HepG2 (cell line): ENCODE measurements at regions not wholly inside any gene's neighbourhood (a gene's known extent, or its start where the extent isn't known, plus 50 kb on each side); places are given as distances from the start of the nearest gene placed in this dataset.

Experiments
- ATAC-seq: fragments of 200-7000 bp; cut with Tn5 transposase; 3 replicates; pipeline ENCODE4 v1.9.1; 2020; ENCODE audit warnings: mild to moderate bottlenecking, moderate library complexity
- BruUV-seq: library from RNA; stranded (reverse); fragments of 400-500 nt; replicated peaks from 2 replicates; lab custom pipeline; 2021; lab: Mats Ljungman, UMichigan
- CTCF ChIA-PET: fragments of 300-600 bp; formaldehyde crosslinking; extraction: SDS; loops from one replicate; lab custom pipeline; 2021; ENCODE audit warnings: low total read pairs, inconsistent platforms, low intra/inter-chr PET ratio; lab: Yijun Ruan, JAX
- POLR2A ChIA-PET: fragments of 350-600 bp; sonication (Branson Sonifier 250); formaldehyde crosslinking; loops from one replicate; lab custom pipeline; 2020; ENCODE audit warnings: antibody characterized with exemption, inconsistent platforms; lab: Yijun Ruan, JAX
- DNase-seq: peaks from one replicate; pipeline ENCODE4 v3.0.0-alpha.2; 2015; ENCODE audit warnings: low spot score
- FAIRE-seq: peaks from 3 replicates; lab custom pipeline; 2011; peaks lifted over from hg19 to GRCh38; lab: Jason Lieb, UNC
- H2AFZ ChIP-seq: one replicate; pipeline ENCODE4 v1.6.1; 2011; ENCODE audit warnings: low read length, inconsistent platforms
- H3K27ac ChIP-seq: fragments of 300-600 bp; 3 replicates; pipeline ENCODE4 v1.8.0; 2011; ENCODE audit warnings: mixed run types, mild to moderate bottlenecking, mixed read lengths, low read length, inconsistent platforms; ENCODE audit not compliant: insufficient read depth; ENCODE audit errors: extremely low read length
- H3K27me3 ChIP-seq, 2 experiments: fragments of 200-600 bp in 1 of 2; 2 replicates in 1 of 2; 3 replicates in 1 of 2; pipeline versions ENCODE4 v1.6.0 to v1.8.0; 2011; ENCODE audit warnings: low read length in 2 of 2, mild to moderate bottlenecking in 2 of 2, moderate library complexity in 2 of 2, inconsistent platforms in 1 of 2; ENCODE audit not compliant: insufficient read depth in 2 of 2, control insufficient read depth in 1 of 2
- H3K36me3 ChIP-seq, 2 experiments: fragments of 200-600 bp in 1 of 2; replicated peaks in 1 of 2; 2 replicates in 1 of 2; 3 replicates in 1 of 2; pipeline versions ENCODE4 v1.5.1 to v1.8.0; 2011; ENCODE audit warnings: low read length in 2 of 2, inconsistent platforms in 1 of 2; ENCODE audit not compliant: insufficient read depth in 2 of 2, control insufficient read depth in 1 of 2
- H3K4me1 ChIP-seq: 2 replicates; pipeline ENCODE4 v1.5.1; 2012; ENCODE audit warnings: low read length, inconsistent platforms; ENCODE audit not compliant: insufficient read depth
- H3K4me2 ChIP-seq: 2 replicates; pipeline ENCODE4 v1.6.0; 2011; ENCODE audit warnings: low read depth, low read length, inconsistent platforms
- H3K4me3 ChIP-seq, 3 experiments: fragments of 200-600 bp in 1 of 3; sonication (generic), shearing (Covaris generic) in 1 of 3; replicated peaks in 1 of 3; 2 replicates each; pipeline ENCODE4 v1.5.1; 2011 to 2016; ENCODE audit warnings: low read length in 3 of 3, inconsistent platforms in 2 of 3, low read depth in 2 of 3, mild to moderate bottlenecking in 2 of 3, control low read depth in 1 of 3, mixed read lengths in 1 of 3; ENCODE audit not compliant: insufficient read depth in 1 of 3
- H3K79me2 ChIP-seq: one replicate; pipeline ENCODE4 v1.6.1; 2011; ENCODE audit warnings: low read length, inconsistent platforms; ENCODE audit not compliant: insufficient read depth
- H3K9ac ChIP-seq: 2 replicates; pipeline ENCODE4 v1.6.0; 2011; ENCODE audit warnings: mild to moderate bottlenecking, low read depth, low read length, inconsistent platforms; ENCODE audit not compliant: insufficient read depth
- H3K9me3 ChIP-seq: 2 replicates; pipeline ENCODE4 v1.5.1; 2012; ENCODE audit warnings: mild to moderate bottlenecking, low read length
- H4K20me1 ChIP-seq: 2 replicates; pipeline ENCODE4 v1.6.0; 2011; ENCODE audit warnings: inconsistent platforms, mild to moderate bottlenecking, low read length, moderate library complexity; ENCODE audit not compliant: insufficient read depth
- MAFF ChIP-seq: IDR thresholded peaks from 2 replicates; pipeline ENCODE4 v1.6.1; 2011; ENCODE audit warnings: low read depth, low read length, improper control_type of control experiment
- MAFK ChIP-seq, 2 experiments: IDR thresholded peaks in 1 of 2; conservative IDR thresholded peaks in 1 of 2; 2 replicates each; pipeline ENCODE4 v1.6.1; 2011; ENCODE audit warnings: improper control_type of control experiment in 2 of 2, low read length in 2 of 2
- MED8 ChIP-seq: sonication (generic); formaldehyde crosslinking; IDR thresholded peaks from 2 replicates; pipeline ENCODE4 v1.8.1; 2023; ENCODE audit warnings: mild to moderate bottlenecking, missing genetic modification reagents; ENCODE audit not compliant: insufficient replicate concordance
- NFE2 ChIP-seq: sonication (generic); formaldehyde crosslinking; IDR thresholded peaks from 2 replicates; pipeline ENCODE4 v1.4.0; 2020; ENCODE audit warnings: missing genetic modification reagents
- REPIN1 ChIP-seq: sonication (generic); formaldehyde crosslinking; IDR thresholded peaks from 2 replicates; pipeline ENCODE4 v1.8.0; 2022; ENCODE audit warnings: missing genetic modification reagents, low read depth, mild to moderate bottlenecking, borderline replicate concordance
- RERE ChIP-seq: IDR thresholded peaks from 2 replicates; pipeline ENCODE4 v1.6.1; 2016; ENCODE audit warnings: low read depth, missing genetic modification reagents, missing compliant biosample characterization
- RFX5 ChIP-seq: IDR thresholded peaks from 2 replicates; pipeline ENCODE4 v1.6.1; 2011; ENCODE audit warnings: low read depth, low read length, improper control_type of control experiment
- SOX13 ChIP-seq, 3 experiments: fragments of 450-650 bp in 1 of 3; sonication (generic) in 1 of 3; formaldehyde crosslinking in 1 of 3; IDR thresholded peaks in 2 of 3; conservative IDR thresholded peaks in 1 of 3; 2 replicates each; pipeline versions ENCODE4 v1.5.0 to v1.6.1; 2016 to 2020; ENCODE audit warnings: antibody characterized with exemption in 1 of 3, mild to moderate bottlenecking in 1 of 3, missing compliant biosample characterization in 1 of 3, missing genetic modification reagents in 1 of 3, moderate library complexity in 1 of 3
- SP1 ChIP-seq, 2 experiments: fragments of 450-650 bp in 1 of 2; sonication (generic) in 1 of 2; formaldehyde crosslinking in 1 of 2; IDR thresholded peaks; 2 replicates each; pipeline versions ENCODE4 v1.4.0 to v1.6.1; 2016 to 2020; ENCODE audit warnings: missing genetic modification reagents in 1 of 2
- THAP8 ChIP-seq: sonication (generic); formaldehyde crosslinking; IDR thresholded peaks from 2 replicates; pipeline ENCODE4 v1.5.1; 2020; ENCODE audit warnings: missing genetic modification reagents, mild to moderate bottlenecking, borderline replicate concordance
- YEATS2 ChIP-seq: sonication (generic); formaldehyde crosslinking; IDR thresholded peaks from 2 replicates; pipeline ENCODE4 v1.4.0; 2020; ENCODE audit warnings: missing genetic modification reagents, borderline replicate concordance
- ZBTB49 ChIP-seq: sonication (generic); formaldehyde crosslinking; IDR thresholded peaks from 2 replicates; pipeline ENCODE4 v1.4.0; 2020; ENCODE audit warnings: missing genetic modification reagents, borderline replicate concordance
- ZNF431 ChIP-seq: sonication (generic); formaldehyde crosslinking; IDR thresholded peaks from 2 replicates; pipeline ENCODE4 v1.9.0; 2022; ENCODE audit warnings: missing genetic modification reagents, low read depth, mild to moderate bottlenecking, borderline replicate concordance
- ZNF570 ChIP-seq: sonication (generic); formaldehyde crosslinking; IDR thresholded peaks from 2 replicates; pipeline ENCODE4 v1.4.0; 2020; ENCODE audit warnings: mild to moderate bottlenecking, missing genetic modification reagents, borderline replicate concordance
- ZNF737 ChIP-seq: sonication (generic); formaldehyde crosslinking; IDR thresholded peaks from 2 replicates; pipeline ENCODE4 v1.5.0; 2020; ENCODE audit warnings: missing genetic modification reagents, mild to moderate bottlenecking, borderline replicate concordance
- WGBS: methylation state at CpG from one replicate; pipeline ENCODE4 v1.1.6; 2017; ENCODE audit warnings: low lambda C conversion rate; 5-methylcytosine and 5-hydroxymethylcytosine counted together
- in situ Hi-C: cut with HindIII; loops from 2 replicates; pipeline ENCODE4 v1.10.0; 2017; ENCODE audit warnings: low pct_unique_long_range_greater_than_20kb; ENCODE audit not compliant: extremely low pct_ligation_motif_present
- intact Hi-C: fragments of 100-400 bp; cut with micrococcal nuclease; formaldehyde crosslinking; loops from one replicate; pipeline ENCODE4 v1.10.0; 2022; ENCODE audit not compliant: unreplicated experiment

GRCh38 chr7:67901808-67902480 lies 905.3 kb downstream of the TYW1 start:
- in situ Hi-C loops: no loop called here
- FAIRE-seq: no peak
- 30% methylated on average over 17 of the region's 17 CpGs for WGBS
- no peak for TF ChIP-seq ZNF570 (CRISPR knock-in tag)
- TF ChIP-seq NFE2 (CRISPR knock-in tag): no peak
- 0 out of 2 replicates have a peak, but pooled peaks have one; percentile 18 for TF ChIP-seq MAFF
- no peak for TF ChIP-seq RFX5
- TF ChIP-seq YEATS2 (CRISPR knock-in tag): no peak
- no peak for TF ChIP-seq REPIN1 (CRISPR knock-in tag)
- TF ChIP-seq THAP8: no peak
- no peak for TF ChIP-seq SP1 (IDR thresholded peaks at IDR 0.05)
- TF ChIP-seq SP1 (CRISPR knock-in tag; IDR thresholded peaks at IDR 0.05): no peak
- TF ChIP-seq SOX13 (IDR thresholded peaks at IDR 0.05): no peak
- TF ChIP-seq SOX13 (CRISPR knock-in tag; conservative IDR thresholded peaks at IDR 0.05 in 1 of 2, IDR thresholded peaks at IDR 0.05 in 1 of 2): no peak
- no peak for TF ChIP-seq RERE (CRISPR knock-in tag)
- TF ChIP-seq MAFK (conservative IDR thresholded peaks at IDR 0.05 in 1 of 2, IDR thresholded peaks at IDR 0.05 in 1 of 2; ENCODE audit: low read length in 2 of 2): 0 out of 4 replicates have a peak, but pooled peaks have one; percentile 26 to 29
- no peak for TF ChIP-seq ZNF737 (CRISPR knock-in tag)
- TF ChIP-seq ZBTB49 (CRISPR knock-in tag): no peak
- TF ChIP-seq ZNF431: no peak
- no peak for TF ChIP-seq MED8 (CRISPR knock-in tag)

More at GRCh38 chr7:67901808-67902480, 905.3 kb downstream of the TYW1 start:
- Histone ChIP-seq H2AFZ (no peak overlapping the region), H3K36me3 (no peaks in the 10 kb centered on the region), H3K4me3 (no peak overlapping the region), H4K20me1 (no peaks in the 10 kb centered on the region), H3K9me3 (no peaks in the 10 kb centered on the region), H3K4me1 (no peaks in the 10 kb centered on the region), H3K27me3 (no peaks in the 10 kb centered on the region), H3K9ac (no peak overlapping the region), H3K27ac (no peak overlapping the region), H3K79me2 (no peaks in the 10 kb centered on the region), H3K4me2 (no peak overlapping the region)
- no peak for DNase-seq
- ChIA-PET POLR2A (no interaction called here), CTCF (no interaction called here)
- ATAC-seq: no peak
- no TSS peak for BruUV-seq
- intact Hi-C loops: no loop called here
